SKM-1 treated with dmso at 0.1 percent for 144 hours (cell line): ENCODE measurements at regions not wholly inside any gene's neighbourhood (a gene's known extent, or its start where the extent isn't known, plus 50 kb on each side); places are given as distances from the start of the nearest gene placed in this dataset.
"Not testable (repeated sequence)": the region's sequence is repeated elsewhere in the genome, so short reads cannot be mapped to it uniquely, and the experiment has no call there.

ENCODE experiments used
- DNase-seq: peaks from one replicate; lab custom pipeline; 2025; ENCODE audit not compliant: unreplicated experiment; lab: John Stamatoyannopoulos, UW

DNA sequence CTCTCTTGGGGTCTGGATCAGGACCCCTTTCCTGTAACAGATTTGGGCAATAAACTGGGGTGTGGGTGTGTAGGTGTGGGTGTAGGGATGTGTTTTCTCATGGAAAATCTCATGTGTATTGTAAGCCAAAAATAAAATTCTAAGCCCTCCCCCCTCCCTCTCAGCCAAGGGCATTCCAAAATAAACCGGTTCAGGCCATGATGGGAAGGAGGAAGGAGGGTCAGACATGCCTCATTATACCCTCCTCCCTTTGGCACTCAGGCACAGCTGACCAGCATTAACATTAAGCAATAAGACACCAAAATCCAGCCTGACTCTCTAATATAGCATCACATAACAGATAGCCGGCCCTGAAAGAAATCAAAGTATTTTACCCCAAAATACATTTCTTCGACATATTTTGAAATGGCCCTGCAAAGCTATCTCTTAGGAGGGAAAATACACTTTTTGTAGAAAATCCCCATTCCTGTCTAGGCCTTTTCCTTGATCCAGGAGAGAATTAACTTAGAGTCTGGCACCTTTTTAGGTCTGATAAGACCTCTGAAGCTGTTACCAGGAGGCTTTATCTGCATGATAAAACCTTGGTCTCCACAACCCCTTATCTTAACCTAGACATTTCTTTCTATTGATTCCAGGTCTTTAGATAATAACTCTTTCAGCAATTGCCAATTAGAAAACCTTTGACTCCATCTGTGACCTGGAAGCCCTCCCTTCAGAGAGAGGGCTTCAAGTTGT is 128.7 kb upstream of the COL5A2 start:
- no peak for DNase-seq

DNA sequence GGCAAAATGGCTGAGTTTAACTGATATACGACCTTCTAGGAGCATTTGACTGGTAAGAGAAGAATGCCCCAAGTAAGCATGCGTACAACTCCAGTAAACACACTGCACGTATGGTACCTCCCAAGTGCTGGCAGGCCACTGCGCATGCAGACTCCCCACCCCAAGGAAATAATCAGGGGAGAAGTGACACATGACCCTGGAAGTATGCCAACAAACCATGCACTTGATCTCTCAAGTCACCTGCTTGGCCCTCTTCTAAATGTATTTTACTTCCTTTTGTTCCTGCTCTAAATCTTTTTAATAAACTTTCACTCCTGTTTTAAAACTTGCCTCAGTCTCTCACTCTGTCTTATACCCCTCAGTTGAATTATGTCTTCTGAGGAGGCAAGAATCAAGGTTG is 129.8 kb upstream of the COL5A2 start:
- no peak for DNase-seq

DNA sequence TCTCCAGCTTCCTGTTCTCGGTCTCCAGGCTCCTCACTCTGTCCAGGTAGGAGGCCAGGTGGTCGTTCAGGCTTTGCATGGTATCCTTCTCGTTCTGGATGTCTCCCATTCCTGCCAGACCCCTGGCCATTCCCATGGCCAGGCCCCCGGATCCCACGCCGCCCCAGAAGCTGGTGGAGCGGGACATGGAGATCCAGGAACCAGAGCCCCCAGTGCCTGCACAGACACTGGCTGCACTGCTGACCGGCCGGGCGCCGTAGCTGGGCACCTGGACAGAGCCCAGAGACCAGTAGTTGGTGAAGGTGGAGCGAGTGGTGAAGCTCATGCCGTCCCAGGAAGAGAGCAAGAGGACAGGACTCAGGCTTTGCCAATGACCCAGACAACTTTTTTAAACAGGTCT is 129.1 kb upstream of the WDR75 start:
- no peak for DNase-seq

DNA sequence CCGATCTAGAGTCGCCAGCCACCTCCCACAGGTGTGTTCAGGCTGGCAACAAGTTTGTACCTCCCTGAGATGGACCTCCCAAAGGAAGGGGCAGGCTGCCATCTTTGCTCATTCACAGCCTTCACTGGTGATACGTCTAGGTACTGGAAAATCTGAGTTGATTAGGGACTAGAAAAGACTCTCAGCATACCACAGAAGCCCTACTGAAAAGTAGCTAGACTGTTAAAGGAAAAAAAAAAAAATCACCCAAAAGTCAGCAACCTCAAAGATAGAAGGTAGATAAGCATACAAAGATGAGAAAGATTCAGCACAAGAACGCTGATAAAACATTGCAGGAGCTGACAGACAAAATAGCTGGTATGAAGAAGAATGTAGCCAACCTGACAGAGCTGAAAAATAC is 128.6 kb upstream of the WDR75 start:
- DNase-seq = no peak

GRCh38 chr2:189318761-189319160 is 122.5 kb upstream of the WDR75 start:
- DNase-seq = no peak

DNA sequence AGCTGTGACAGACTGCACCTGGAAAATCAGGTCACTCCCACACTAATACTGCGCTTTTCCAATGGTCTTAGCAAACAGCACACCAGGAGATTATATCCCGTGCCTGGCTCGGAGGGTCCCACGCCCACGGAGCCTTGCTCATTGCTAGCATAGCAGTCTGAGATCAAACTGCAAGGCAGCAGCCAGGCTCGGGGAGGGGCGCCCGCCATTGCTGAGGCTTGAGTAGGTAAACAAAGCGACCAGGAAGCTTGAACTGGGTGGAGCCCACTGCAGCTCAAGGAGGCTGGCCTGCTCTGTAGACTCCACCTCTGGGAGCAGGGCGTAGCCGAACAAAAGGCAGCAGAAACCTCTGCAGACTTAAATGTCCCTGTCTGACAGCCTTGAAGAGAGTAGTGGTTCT is 121.8 kb upstream of the WDR75 start:
- DNase-seq = not testable (repeated sequence)

- DNase-seq = no peak
Measured at GRCh38 chr2:189327879-189328847, 113.1 kb upstream of the WDR75 start.

GRCh38 chr2:189328848-189329245 is 112.4 kb upstream of the WDR75 start:
- DNase-seq = no peak

DNA sequence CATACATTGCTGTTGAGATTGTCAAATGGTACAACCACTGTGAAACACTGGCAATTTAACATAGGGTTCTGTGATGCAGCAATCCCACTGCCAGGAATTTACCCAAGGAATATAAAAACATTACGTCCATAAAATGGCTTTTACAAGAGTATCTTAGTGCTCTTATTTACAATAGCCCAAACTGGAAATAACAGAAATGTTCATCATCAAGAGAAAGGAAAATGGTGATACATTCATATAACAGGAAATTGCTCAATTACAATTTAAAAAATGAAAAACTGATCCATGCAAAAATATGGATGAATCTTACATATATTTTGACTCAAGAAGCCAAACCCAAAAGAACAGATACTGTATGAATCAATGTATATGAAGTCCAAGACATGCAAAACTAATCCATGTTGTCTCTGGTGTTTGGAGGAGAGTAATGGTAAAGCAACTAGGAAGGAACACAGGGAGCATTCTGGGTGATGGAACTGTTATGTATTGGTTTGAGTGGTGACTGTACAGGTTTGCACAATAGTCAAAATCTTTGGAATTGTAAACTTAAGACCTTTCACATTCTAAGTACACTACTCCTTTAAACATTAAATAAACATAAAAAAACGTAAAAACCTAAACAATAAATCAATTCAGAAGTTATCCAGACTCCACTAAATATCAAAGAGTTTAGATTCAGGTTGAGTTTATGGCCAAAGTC is 104.8 kb upstream of the WDR75 start:
- no peak for DNase-seq

- no peak for DNase-seq
Measured at GRCh38 chr2:189337656-189338055, 103.6 kb upstream of the WDR75 start.

GRCh38 chr2:189338115-189338514 is 103.2 kb upstream of the WDR75 start:
- no peak for DNase-seq

- DNase-seq = no peak
Measured at GRCh38 chr2:189341077-189341476, 100.2 kb upstream of the WDR75 start.

GRCh38 chr2:189344043-189344442 is 97.2 kb upstream of the WDR75 start:
- DNase-seq = no peak

DNA sequence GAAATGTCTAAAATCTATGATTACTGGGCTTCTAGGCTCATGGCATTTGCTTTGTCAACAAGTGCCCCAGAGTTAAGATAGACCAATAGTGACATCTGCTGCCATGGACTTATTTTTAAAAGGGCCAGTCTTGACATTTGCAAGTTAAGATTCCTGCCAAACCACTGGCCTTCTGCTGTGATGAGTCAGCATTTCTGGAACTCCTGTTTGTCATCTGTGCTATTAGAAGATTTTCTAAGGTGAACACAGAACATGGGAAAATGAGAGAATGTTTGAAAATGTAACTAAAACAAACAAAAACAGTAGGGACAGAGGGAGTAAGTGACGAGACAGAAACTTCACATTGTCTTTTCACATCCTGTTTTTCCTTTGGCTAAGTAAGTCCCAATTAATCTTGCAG is 93.7 kb upstream of the WDR75 start:
- no peak for DNase-seq

DNA sequence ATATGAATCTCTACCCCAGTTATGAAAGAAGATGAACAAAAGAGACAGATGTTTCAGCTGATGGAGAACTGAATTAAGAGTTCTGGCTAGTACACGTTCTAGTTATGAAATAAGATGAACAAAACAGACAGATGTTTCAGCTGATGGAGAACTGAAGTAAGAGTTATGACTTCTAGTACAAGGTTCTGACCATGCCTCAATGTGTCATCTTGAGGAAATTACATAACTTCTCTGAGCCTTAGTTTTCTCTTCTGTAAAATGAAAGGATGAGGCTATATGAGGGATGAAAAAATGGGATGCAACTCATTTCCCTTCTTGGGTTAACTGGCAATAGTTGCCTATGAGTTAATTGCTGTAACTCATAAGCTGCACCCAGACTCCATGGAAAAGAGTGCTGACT is 92.9 kb upstream of the WDR75 start:
- DNase-seq = no peak

DNA sequence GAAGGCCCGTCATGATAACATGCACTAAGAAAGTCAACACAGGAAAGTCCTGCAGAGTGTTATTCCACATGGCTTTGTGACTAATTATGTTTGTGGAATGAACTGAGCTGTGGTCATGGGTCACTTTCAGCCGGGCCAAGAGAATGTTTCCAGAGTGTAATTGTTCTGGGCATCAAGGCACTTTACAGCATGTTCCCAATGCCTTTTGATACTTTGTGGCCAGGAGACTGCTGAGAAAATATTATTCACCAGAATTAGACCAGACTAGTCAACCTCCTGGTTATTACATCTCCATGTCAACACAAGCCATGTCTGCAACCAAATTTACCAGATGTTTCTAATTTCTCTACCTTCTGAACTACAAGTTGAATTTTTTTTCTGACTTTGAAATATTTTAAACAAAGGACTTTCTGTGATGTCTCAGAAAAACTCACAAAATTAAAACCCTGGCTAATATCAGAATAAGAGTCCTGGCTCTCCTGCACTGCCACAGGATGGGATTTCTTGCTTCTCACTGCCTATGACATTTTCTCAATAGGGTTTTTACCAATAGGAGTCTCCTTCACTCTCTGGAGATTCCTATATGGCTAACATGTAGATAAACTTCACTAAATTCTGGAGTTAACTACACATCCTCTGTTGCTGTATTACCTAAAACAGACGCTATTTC is 90.6 kb upstream of the WDR75 start:
- no peak for DNase-seq

DNA sequence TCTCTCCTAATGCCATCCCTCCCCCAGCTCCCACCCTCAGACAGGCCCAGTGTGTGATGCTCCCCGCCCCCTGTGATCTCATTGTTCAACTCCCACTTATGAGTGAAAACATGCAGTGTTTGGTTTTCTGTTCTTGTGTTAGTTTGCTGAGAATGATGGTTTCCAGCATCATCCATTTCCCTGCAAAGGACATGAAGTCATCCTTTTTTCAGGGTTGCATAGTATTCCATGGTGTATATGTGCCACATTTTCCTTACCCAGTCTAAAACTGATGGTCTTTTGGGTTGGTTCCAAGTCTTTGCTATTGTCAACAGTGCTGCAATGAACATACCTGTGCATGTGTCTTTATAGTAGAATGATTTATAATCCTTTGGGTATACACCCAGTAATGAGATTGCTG is 89.3 kb upstream of the WDR75 start:
- DNase-seq = not testable (repeated sequence)

GRCh38 chr2:189357375-189357774 is 83.9 kb upstream of the WDR75 start:
- DNase-seq = not testable (repeated sequence)

GRCh38 chr2:189360861-189361260 is 80.4 kb upstream of the WDR75 start:
- no peak for DNase-seq

GRCh38 chr2:189362283-189362682 is 79.0 kb upstream of the WDR75 start:
- no peak for DNase-seq

DNA sequence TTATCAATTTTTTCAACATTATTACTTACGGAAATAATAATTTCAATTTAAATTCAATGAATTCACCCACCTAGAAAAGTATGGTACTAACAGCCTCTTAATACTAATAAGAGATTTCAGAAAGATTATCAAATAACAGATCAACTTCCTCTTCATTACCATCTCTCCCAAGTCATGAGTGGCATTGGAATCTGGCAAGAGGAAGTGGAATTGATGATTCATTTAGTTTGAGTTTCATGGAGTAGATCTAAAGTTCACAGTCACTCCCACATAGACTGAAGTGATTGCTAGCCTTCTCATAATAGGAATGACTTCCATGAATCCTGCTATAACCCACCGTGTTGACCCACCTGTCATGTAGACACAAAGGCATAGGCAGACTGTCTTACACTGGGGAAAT is 77.7 kb upstream of the WDR75 start:
- DNase-seq = no peak
